ENCODE measurements at regions not wholly inside any gene's neighbourhood (a gene's known extent, or its start where the extent isn't known, plus 50 kb on each side); places are given as distances from the start of the nearest gene placed in this dataset.

GRCh38 chr17:56724664-56725063 lies 109.1 kb downstream of the C17orf67 start:
- Histone ChIP-seq H2AFZ (ENCODE audit: insufficient read depth, low read depth, low read length, poor library complexity, severe bottlenecking) (no peak overlapping the region), H3K79me2 (ENCODE audit: control insufficient read depth, insufficient read depth, low read length) (no peaks in the 10 kb centered on the region), H3K9ac (ENCODE audit: low read length) (no peak overlapping the region), H3K9me3 (ENCODE audit: control extremely low read depth in 1 of 3, control insufficient read depth in 2 of 3, insufficient read depth in 1 of 3, low read length in 2 of 3) (no peaks in the 10 kb centered on the region), H3K27ac (ENCODE audit: low read length in 2 of 2) (no peak overlapping the region), H3K4me2 (replicated peaks; ENCODE audit: low read depth, low read length, poor library complexity, severe bottlenecking) (no peak overlapping the region), H3K4me3 (ENCODE audit: control extremely low read depth in 1 of 5, extremely low read depth in 1 of 5, insufficient read depth in 1 of 5, low read depth in 2 of 5, low read length in 4 of 5) (no peak overlapping the region), H3K36me3 (replicated peaks in 1 of 2; ENCODE audit: control extremely low read depth in 1 of 2, control insufficient read depth in 1 of 2, extremely low read depth in 1 of 2, insufficient read depth in 2 of 2, low read length in 1 of 2) (no peaks in the 10 kb centered on the region), H4K20me1 (ENCODE audit: control insufficient read depth, insufficient read depth, low read length, poor library complexity, severe bottlenecking) (no peaks in the 10 kb centered on the region), H3K27me3 (replicated peaks in 1 of 4; ENCODE audit: control extremely low read depth in 1 of 4, control insufficient read depth in 3 of 4, insufficient read depth in 4 of 4, low read length in 3 of 4) (peaks cover 0 to 4% (median 0%) of the 10 kb centered on the region in 4 experiments), H3K4me1 (ENCODE audit: control insufficient read depth in 2 of 2, insufficient read depth in 2 of 2, low read length in 2 of 2) (no peaks in the 10 kb centered on the region)
- DNase-seq: no peak
- ChIA-PET POLR2A (no interaction called here), CTCF (interaction anchor here (0.7 to 3.2 kb wide), 2 partner anchors 9 to 130 kb away, joined by 3 to 14 read pairs; no protein-coding TSS in a partner anchor)
- H3K4me3 Mint-ChIP-seq: no peak overlapping the region
- intact Hi-C loops (cut with micrococcal nuclease): no loop called here
- H3K27me3 Mint-ChIP-seq: peaks cover 6% of the 10 kb centered on the region
- no peak for TF ChIP-seq CTCF (IDR thresholded peaks at IDR 0.05)
- no peak for TF ChIP-seq EZH2 (IDR thresholded peaks at IDR 0.05; ENCODE audit: borderline replicate concordance, insufficient read depth, low read depth, low read length, poor library complexity, severe bottlenecking)
- H3K9me3 Mint-ChIP-seq (ENCODE audit: insufficient read depth): no peaks in the 10 kb centered on the region
- no peaks in the 10 kb centered on the region for H3K4me1 Mint-ChIP-seq
- no peak overlapping the region for H3K27ac Mint-ChIP-seq
- no peak for ATAC-seq (ENCODE audit: low read depth)
- WGBS (ENCODE audit: insufficient coverage): 77% methylated on average over 5 of the region's 11 CpGs

- ChIA-PET CTCF (interaction anchor here (3.2 kb wide), 1 partner anchor 9 kb away, joined by 14 read pairs; no protein-coding TSS in a partner anchor), POLR2A (no interaction called here)
- no peak overlapping the region for H3K4me3 ChIP-seq (ENCODE audit: control extremely low read depth in 1 of 5, extremely low read depth in 1 of 5, insufficient read depth in 1 of 5, low read depth in 2 of 5, low read length in 4 of 5)
- Mint-ChIP-seq H3K9me3 (ENCODE audit: insufficient read depth) (no peaks in the 10 kb centered on the region), H3K4me3 (no peak overlapping the region), H3K27me3 (peaks cover 6% of the 10 kb centered on the region), H3K4me1 (no peaks in the 10 kb centered on the region), H3K27ac (no peak overlapping the region)
- H3K4me1 ChIP-seq (ENCODE audit: control insufficient read depth in 2 of 2, insufficient read depth in 2 of 2, low read length in 2 of 2): no peaks in the 10 kb centered on the region
- no peak overlapping the region for H2AFZ ChIP-seq (ENCODE audit: insufficient read depth, low read depth, low read length, poor library complexity, severe bottlenecking)
- no peak overlapping the region for H3K27ac ChIP-seq (ENCODE audit: low read length in 2 of 2)
- intact Hi-C loops (cut with micrococcal nuclease): no loop called here
- no peaks in the 10 kb centered on the region for H4K20me1 ChIP-seq (ENCODE audit: control insufficient read depth, insufficient read depth, low read length, poor library complexity, severe bottlenecking)
- WGBS (ENCODE audit: insufficient coverage): 100% methylated on average over 3 of the region's 4 CpGs
- no peaks in the 10 kb centered on the region for H3K79me2 ChIP-seq (ENCODE audit: control insufficient read depth, insufficient read depth, low read length)
- H3K9ac ChIP-seq (ENCODE audit: low read length): no peak overlapping the region
- no peak for ATAC-seq (ENCODE audit: low read depth)
- TF ChIP-seq CTCF (IDR thresholded peaks at IDR 0.05): no peak
- no peak for TF ChIP-seq EZH2 (IDR thresholded peaks at IDR 0.05; ENCODE audit: borderline replicate concordance, insufficient read depth, low read depth, low read length, poor library complexity, severe bottlenecking)
- no peaks in the 10 kb centered on the region for H3K9me3 ChIP-seq (ENCODE audit: control extremely low read depth in 1 of 3, control insufficient read depth in 2 of 3, insufficient read depth in 1 of 3, low read length in 2 of 3)
- H3K4me2 ChIP-seq (replicated peaks; ENCODE audit: low read depth, low read length, poor library complexity, severe bottlenecking): no peak overlapping the region
- H3K36me3 ChIP-seq (replicated peaks in 1 of 2; ENCODE audit: control extremely low read depth in 1 of 2, control insufficient read depth in 1 of 2, extremely low read depth in 1 of 2, insufficient read depth in 2 of 2, low read length in 1 of 2): no peaks in the 10 kb centered on the region
- H3K27me3 ChIP-seq (replicated peaks in 1 of 4; ENCODE audit: control extremely low read depth in 1 of 4, control insufficient read depth in 3 of 4, insufficient read depth in 4 of 4, low read length in 3 of 4): peaks cover 0 to 4% (median 0%) of the 10 kb centered on the region in 4 experiments
- DNase-seq: no peak
Observed at GRCh38 chr17:56725144-56725543, 108.6 kb downstream of the C17orf67 start.

All from B cell (primary cell).